Stimulated activated memory B cell treated with anti-CD40 and anti-IgM and Interleukin-4, amounts not matched to agents 10 μg/mL and 1 μg/mL and 100 μg/mL, for 72 hours (primary cell): ENCODE measurements at regions not wholly inside any gene's neighbourhood (a gene's known extent, or its start where the extent isn't known, plus 50 kb on each side); places are given as distances from the start of the nearest gene placed in this dataset.
"Not testable (repeated sequence)": the region's sequence is repeated elsewhere in the genome, so short reads cannot be mapped to it uniquely, and the experiment has no call there.

Experiments used
- ATAC-seq: fragments of 150-1000 bp; cut with Tn5 transposase; 2 replicates; pipeline ENCODE4 v1.10.0; 2021
- H3K27ac Mint-ChIP-seq: one replicate; pipeline ENCODE4 v1.8.0; 2022; ENCODE audit warnings: mild to moderate bottlenecking, mixed read lengths
- H3K27me3 Mint-ChIP-seq: one replicate; pipeline ENCODE4 v1.8.0; 2022; ENCODE audit warnings: mixed read lengths
- H3K36me3 Mint-ChIP-seq: one replicate; pipeline ENCODE4 v1.8.0; 2022; ENCODE audit warnings: mixed read lengths
- H3K4me1 Mint-ChIP-seq: one replicate; pipeline ENCODE4 v1.8.0; 2022; ENCODE audit warnings: mixed read lengths
- H3K4me3 Mint-ChIP-seq: one replicate; pipeline ENCODE4 v1.8.0; 2022; ENCODE audit warnings: mild to moderate bottlenecking, moderate library complexity, mixed read lengths
- H3K9me3 Mint-ChIP-seq: one replicate; pipeline ENCODE4 v1.8.0; 2022; ENCODE audit warnings: mixed read lengths

DNA sequence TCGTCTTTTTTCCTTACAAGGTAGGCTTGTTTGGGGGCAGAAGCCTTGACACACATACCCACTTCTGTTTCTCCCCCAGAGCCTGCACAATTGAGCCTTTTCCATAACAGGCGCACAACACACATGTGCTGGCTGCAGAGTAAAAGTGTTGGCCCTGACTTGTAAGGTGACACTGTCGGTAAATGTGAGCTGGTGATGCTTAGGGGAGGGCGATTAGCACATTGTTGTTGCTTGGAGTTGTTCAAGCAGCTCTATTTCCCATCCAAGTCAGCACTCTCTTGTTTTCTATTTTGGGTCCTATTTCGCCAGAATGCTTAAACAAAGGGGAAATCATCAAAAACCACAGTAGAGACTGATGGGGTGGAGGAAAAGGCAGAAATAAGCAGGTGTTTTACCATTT lies 51.9 kb upstream of the PTPRJ start:
- Mint-ChIP-seq H3K27ac (peak overlapping the region; percentile 56), H3K4me3 (peak overlapping the region; percentile 14), H3K27me3 (no peaks in the 10 kb centered on the region), H3K9me3 (no peaks in the 10 kb centered on the region), H3K4me1 (peaks cover 42% of the 10 kb centered on the region), H3K36me3 (no peaks in the 10 kb centered on the region)
- peak; percentile 39 for ATAC-seq

DNA sequence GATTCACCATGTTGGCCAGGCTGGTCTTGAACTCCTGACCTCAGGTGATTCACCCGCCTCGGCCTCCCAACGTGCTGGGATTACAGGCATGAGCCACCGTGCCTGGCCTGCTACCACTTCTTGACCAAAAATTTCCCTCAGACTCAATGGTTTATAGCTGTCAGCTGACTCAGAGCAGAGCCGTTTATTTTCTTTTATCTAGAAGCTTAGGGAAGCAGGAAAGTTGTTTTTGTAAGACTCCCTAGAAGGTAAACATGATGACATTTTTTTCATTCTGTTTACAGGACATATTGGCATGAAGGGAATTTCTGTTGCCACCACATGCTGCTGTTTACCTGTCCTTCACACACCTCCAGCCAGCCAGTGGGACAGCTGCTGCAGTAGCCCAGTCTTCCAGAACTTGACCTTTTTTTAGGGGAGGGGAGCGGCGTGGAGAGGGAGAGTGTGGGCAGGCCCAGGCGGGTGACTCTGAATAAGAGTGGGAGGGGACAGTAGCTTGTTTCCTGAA lies 56.1 kb upstream of the PTPRJ start:
- no peak for ATAC-seq
- H3K27me3 Mint-ChIP-seq, result no peaks in the 10 kb centered on the region
- no peaks in the 10 kb centered on the region for H3K36me3 Mint-ChIP-seq
- H3K27ac Mint-ChIP-seq, result peak overlapping the region; percentile 50
- H3K4me3 Mint-ChIP-seq, result no peak overlapping the region
- peaks cover 72% of the 10 kb centered on the region for H3K4me1 Mint-ChIP-seq
- H3K9me3 Mint-ChIP-seq, result no peaks in the 10 kb centered on the region

DNA sequence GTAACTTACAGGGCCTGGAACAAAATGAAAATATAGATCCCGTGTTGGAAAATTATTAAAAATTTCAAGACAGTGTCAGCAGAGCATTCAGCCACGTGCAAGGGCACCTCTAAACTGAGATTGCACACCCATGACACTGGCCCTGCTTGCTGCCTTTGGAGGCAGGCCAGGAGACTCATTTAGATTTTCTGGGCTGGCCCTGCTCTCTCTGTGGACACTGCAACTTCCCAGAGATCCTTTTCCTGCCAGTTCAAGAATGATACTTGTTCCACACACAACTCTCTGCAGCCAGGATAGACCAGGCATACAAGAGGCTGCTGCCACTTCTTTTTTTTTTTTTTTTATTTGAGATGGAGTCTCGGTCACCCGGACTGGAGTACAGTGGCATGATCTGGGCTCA lies 56.7 kb upstream of the PTPRJ start:
- Mint-ChIP-seq H3K4me1 (peaks cover 72% of the 10 kb centered on the region), H3K4me3 (no peak overlapping the region), H3K27me3 (no peaks in the 10 kb centered on the region), H3K27ac (peak overlapping the region; percentile 50), H3K9me3 (no peaks in the 10 kb centered on the region), H3K36me3 (no peaks in the 10 kb centered on the region)
- ATAC-seq, result no peak

DNA sequence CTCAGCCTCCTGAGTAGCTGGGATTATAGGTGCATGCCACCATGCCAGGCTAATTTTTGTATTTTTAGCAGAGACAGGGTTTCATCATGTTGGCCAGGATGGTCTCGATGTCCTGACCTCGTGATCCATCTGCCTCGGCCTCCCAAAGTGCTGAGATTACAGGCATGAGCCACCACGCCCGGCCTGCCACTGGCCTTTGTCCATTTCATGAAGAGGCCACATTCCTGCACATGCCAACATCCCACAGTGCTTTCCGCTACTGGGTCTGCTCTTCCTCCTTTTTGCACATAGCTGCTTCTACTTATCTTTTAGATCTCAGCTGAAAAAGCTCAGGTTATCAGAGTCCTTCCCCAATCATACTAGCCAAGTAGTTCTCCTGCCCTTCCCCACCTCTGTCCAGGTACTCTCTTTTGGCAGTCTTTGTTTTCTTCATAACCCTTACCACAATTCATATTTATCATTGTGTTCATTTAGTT lies 59.2 kb upstream of the PTPRJ start:
- not testable (repeated sequence) for H3K9me3 Mint-ChIP-seq, H3K36me3 Mint-ChIP-seq, ATAC-seq, H3K4me3 Mint-ChIP-seq, H3K27me3 Mint-ChIP-seq
- peak overlapping the region; percentile 81 for H3K27ac Mint-ChIP-seq
- H3K4me1 Mint-ChIP-seq, result peaks cover 74% of the 10 kb centered on the region

DNA sequence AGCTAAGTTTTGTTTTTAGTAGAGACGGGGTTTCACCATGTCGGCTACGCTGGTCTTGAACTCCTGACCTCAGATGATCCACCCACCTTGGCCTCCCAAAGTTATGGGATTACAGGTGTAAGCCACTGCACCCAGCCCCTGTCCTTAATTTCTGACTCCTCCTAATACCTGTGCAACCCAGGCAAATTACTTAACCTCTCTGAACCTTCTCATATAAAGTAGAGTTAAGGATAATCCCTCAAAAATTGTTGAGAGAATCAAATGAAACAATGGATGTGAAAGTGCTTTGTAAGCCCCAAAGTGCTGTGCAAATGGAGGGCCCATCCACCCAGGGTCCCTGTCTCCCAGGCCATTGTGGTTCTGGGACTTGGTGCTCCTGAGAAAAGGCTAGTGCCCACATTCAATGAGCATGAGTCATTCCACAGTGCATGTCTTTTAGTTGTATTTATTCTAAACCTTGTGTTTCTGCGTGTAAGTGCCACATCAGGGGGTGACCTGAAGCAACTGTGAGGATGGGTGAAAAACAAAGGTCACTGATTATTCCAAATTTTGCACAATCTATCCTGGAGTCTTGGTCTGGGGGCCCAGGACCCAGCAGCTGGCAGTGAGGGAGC lies 61.4 kb upstream of the PTPRJ start:
- no peak for ATAC-seq
- peak overlapping the region; percentile 81 for H3K27ac Mint-ChIP-seq
- H3K9me3 Mint-ChIP-seq, result no peaks in the 10 kb centered on the region
- no peaks in the 10 kb centered on the region for H3K27me3 Mint-ChIP-seq
- peaks cover 81% of the 10 kb centered on the region for H3K4me1 Mint-ChIP-seq
- H3K4me3 Mint-ChIP-seq, result no peak overlapping the region
- H3K36me3 Mint-ChIP-seq, result no peaks in the 10 kb centered on the region

DNA sequence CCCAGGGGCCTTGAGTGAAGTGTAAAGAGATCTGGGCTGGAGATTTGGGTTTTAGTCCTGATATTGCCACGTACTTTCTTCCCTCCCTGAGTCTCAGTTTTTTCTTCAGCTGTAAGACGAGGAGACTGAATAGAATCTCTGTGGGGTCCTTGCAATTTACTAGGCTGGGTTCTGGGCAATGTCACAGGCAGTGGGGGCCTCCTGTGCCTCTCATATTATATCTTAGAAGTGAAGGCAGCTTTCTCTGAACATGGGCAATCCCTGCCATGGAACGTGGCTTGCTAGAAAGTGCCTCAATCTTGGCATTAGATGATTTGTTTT lies 62.0 kb upstream of the PTPRJ start:
- Mint-ChIP-seq H3K9me3 (no peaks in the 10 kb centered on the region), H3K4me3 (peak overlapping the region; percentile 31), H3K36me3 (no peaks in the 10 kb centered on the region), H3K27me3 (no peaks in the 10 kb centered on the region), H3K27ac (peak overlapping the region; percentile 81), H3K4me1 (peaks cover 81% of the 10 kb centered on the region)
- ATAC-seq, result peak; percentile 4

DNA sequence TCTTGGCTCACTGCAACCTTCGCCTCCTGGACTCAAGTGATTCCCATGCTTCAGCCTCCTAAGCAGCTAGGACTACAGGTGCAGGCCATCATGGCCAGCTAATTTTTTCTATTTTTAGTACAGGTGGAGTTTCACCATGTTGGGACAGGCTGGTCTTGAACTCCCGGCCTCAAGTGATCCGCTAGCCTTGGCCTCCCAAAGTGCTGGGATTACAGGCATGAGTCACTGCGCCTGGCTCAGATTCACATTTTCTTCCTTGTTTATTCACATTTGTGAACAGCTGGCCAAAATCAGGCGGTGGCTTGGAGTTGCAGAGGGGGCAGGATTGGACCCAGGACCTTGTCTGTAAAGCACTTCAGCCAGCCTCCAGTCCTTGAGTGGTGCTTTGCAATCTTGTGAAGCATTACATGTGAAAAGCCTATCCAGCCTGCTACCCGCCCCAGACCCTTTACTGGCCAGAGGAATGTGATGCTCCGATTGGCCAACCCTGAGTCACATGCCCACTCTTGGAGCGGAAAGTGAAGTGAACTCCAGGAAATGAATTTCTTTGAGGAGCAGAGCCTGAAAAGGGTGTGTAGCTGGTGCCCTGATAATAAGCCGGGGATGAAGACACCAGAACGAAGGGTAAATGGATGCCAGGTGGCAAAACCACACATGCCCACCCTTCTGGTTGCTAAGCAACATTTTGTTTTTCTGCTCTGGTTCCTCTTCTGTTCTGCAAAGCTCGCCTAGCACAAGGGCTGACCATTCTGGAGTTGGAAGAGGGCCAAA lies 62.6 kb upstream of the PTPRJ start:
- Mint-ChIP-seq H3K27ac (peak overlapping the region; percentile 81), H3K27me3 (no peaks in the 10 kb centered on the region), H3K4me3 (peak overlapping the region; percentile 30), H3K36me3 (no peaks in the 10 kb centered on the region), H3K4me1 (peaks cover 78% of the 10 kb centered on the region), H3K9me3 (no peaks in the 10 kb centered on the region)
- peak; percentile 79 for ATAC-seq

DNA sequence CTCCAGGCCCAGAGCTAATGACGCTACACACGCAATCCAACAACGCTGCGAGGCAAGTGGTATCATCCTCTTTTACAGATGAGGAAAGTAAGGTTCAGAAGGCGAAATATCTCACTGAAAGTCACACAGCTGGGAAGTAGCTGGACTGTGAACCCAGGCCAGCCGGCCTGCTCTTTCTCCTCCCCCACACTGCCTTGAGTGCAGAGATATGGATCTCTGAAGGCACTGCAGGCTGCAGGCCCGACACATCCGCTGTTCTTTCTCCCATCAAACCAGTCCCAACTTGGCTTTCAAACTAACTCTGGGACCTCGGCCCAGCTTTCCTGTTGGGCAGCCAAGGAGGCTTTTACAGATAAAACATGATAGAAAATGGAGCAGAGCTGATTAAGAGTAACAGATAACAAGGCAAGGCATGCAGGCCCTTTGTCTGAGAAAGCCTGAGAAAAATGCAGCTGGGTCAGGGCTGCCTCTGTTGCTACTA lies 64.0 kb upstream of the PTPRJ start:
- no peak overlapping the region for H3K4me3 Mint-ChIP-seq
- H3K36me3 Mint-ChIP-seq, result no peaks in the 10 kb centered on the region
- H3K27ac Mint-ChIP-seq, result peak overlapping the region; percentile 38
- ATAC-seq, result no peak
- peaks cover 77% of the 10 kb centered on the region for H3K4me1 Mint-ChIP-seq
- no peaks in the 10 kb centered on the region for H3K9me3 Mint-ChIP-seq
- no peaks in the 10 kb centered on the region for H3K27me3 Mint-ChIP-seq

DNA sequence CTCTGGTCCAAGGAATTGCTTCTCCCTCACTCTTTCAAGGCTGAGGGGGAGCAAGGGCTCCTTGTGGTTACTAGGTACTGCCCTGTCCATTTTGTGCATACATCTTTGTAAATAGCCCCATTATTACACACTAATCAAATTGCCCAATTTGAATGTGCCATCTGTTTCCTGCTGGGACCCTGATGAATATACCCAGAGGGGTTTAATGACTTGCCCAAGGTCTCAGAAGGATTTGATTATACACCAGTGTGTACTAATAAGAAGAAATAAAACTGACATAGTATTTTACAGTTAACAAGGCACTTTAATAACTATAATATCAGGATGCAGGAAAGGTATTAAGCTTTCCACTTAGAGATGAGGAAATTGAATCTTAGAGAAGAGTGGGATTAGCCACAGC lies 64.6 kb upstream of the PTPRJ start:
- Mint-ChIP-seq H3K9me3 (no peaks in the 10 kb centered on the region), H3K27ac (no peak overlapping the region), H3K36me3 (no peaks in the 10 kb centered on the region), H3K27me3 (no peaks in the 10 kb centered on the region), H3K4me1 (peaks cover 74% of the 10 kb centered on the region), H3K4me3 (no peak overlapping the region)
- ATAC-seq, result no peak

DNA sequence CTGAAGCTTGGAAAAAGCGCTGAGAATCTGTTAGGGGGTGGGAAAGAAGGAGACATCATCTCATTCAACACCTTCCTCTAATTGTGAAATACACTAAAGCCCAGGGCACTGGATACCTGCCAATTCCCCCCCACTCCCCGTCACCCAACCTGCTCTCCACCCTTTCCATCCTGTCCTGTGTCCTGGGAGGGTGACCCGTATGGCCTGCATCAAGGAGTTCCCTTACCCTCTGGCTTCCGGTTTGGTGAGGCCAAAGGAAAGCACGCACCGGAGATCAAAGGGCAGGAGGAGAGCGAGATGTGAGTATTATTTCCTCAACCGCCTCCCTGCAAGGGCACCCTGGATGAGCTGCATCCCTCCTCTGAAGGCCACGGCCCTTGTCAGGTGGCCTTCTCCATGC lies 65.0 kb upstream of the PTPRJ start:
- H3K4me1 Mint-ChIP-seq, result peaks cover 70% of the 10 kb centered on the region
- no peaks in the 10 kb centered on the region for H3K9me3 Mint-ChIP-seq
- no peak for ATAC-seq
- no peaks in the 10 kb centered on the region for H3K36me3 Mint-ChIP-seq
- no peaks in the 10 kb centered on the region for H3K27me3 Mint-ChIP-seq
- no peak overlapping the region for H3K4me3 Mint-ChIP-seq
- no peak overlapping the region for H3K27ac Mint-ChIP-seq

DNA sequence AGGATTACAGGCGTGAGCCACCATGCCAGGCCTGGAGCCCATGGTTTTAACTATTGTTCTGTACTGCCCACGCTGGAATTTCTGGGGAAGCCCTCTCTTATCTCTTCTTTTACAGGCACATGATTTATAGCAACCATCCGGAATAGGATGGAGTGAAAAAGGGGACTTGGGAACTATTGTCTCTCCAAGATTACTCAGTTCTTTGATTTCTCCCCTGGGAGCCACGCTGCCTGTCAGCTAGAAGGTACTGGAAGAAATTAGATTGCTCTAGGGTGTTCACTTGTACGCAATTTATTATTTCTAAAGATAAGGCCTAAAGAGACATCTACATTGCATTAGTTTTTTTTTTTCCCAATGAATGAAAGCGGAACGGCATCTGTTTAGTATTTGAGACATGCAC lies 65.6 kb upstream of the PTPRJ start:
- Mint-ChIP-seq H3K4me1 (peaks cover 64% of the 10 kb centered on the region), H3K9me3 (no peaks in the 10 kb centered on the region), H3K4me3 (no peak overlapping the region), H3K27ac (no peak overlapping the region), H3K36me3 (no peaks in the 10 kb centered on the region), H3K27me3 (no peaks in the 10 kb centered on the region)
- ATAC-seq, result no peak

DNA sequence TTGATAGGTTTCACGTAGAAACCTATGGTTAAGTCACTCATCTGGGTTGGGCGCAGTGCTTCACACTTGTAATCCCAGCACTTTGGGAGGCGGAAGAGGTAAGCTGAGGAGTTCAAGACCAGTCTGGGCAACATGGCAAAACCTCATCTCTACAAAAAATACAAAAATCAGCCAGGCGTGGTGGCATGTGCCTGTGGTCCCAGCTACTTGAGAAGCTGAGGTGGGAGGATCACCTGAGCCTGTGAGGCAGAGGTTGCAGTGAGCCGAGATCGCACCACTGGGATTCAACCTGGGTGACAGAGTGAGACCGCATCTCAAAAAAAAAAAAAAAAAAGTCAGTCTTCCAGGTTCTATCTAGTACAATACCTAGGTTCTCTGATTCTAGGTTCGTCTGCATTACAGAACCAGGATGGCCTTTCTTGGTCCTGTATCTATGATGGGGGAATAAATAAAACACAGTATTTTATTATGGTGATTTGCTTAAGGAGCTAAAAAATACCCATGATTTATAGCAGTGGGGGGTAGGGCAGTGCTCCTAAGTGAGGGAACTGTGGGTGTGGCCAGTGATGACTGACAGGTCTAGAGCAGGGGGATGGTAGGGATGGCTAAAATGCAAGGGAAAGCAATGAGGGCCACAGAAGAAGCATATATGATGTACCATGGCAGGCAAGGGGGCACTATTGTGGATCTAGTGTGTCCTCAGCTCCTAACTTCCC lies 65.5 kb upstream of the NUP160 start:
- Mint-ChIP-seq H3K27ac (no peak overlapping the region), H3K27me3 (no peaks in the 10 kb centered on the region), H3K36me3 (no peaks in the 10 kb centered on the region), H3K4me1 (peaks cover 53% of the 10 kb centered on the region), H3K9me3 (no peaks in the 10 kb centered on the region), H3K4me3 (no peak overlapping the region)
- no peak for ATAC-seq

DNA sequence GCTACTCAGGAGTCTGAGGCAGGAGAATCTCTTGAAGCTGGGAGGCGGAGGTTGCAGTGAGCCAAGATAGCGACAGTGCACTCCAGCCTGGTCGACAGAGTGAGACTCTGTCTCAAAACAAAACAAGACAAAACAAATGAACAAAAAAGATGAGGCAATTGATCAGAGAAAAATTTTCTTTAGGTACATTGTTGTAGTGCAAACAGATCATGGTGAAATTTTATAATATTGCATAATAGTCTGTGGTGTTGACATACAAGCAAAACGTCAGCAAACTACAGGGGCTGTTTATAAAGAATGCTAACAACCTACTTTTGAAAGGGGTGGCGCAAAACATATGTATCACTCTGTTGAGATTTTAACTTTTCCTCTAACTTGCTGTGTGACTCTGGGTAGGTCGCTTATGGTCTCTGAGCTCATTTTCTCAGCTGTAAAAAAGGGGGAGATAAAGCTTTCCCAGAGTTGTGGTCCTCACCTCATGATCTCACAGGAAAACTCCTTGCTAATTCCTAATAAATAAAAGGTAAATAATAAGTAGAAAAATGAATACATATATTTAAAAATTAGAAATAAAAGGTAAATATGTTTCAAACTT lies 64.8 kb upstream of the NUP160 start:
- H3K4me3 Mint-ChIP-seq, result no peak overlapping the region
- no peaks in the 10 kb centered on the region for H3K36me3 Mint-ChIP-seq
- ATAC-seq, result no peak
- no peaks in the 10 kb centered on the region for H3K27me3 Mint-ChIP-seq
- peaks cover 51% of the 10 kb centered on the region for H3K4me1 Mint-ChIP-seq
- H3K9me3 Mint-ChIP-seq, result no peaks in the 10 kb centered on the region
- no peak overlapping the region for H3K27ac Mint-ChIP-seq

DNA sequence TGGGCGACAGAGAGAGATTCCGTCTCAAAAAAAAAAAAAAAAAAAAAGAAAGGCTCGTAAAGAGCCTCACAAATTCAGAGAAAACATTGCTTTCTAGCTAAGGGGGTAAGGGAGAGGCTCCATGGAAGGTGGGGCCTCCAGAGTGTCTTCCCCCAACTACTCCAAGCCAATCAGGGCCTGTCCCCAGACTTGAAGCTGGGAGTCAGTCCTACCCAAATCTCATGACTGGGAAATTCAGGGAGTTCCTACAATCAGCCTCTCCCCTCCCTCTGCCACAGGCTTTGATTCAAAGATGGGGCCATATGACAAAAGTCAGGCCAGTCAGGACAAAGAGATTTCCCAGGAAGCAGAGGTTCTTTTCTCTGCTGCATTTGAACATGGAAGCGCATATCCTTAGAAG lies 63.0 kb upstream of the NUP160 start:
- Mint-ChIP-seq H3K4me3 (no peak overlapping the region), H3K9me3 (no peaks in the 10 kb centered on the region), H3K4me1 (peaks cover 47% of the 10 kb centered on the region), H3K36me3 (no peaks in the 10 kb centered on the region), H3K27me3 (no peaks in the 10 kb centered on the region), H3K27ac (peak overlapping the region; percentile 0)
- no peak for ATAC-seq

DNA sequence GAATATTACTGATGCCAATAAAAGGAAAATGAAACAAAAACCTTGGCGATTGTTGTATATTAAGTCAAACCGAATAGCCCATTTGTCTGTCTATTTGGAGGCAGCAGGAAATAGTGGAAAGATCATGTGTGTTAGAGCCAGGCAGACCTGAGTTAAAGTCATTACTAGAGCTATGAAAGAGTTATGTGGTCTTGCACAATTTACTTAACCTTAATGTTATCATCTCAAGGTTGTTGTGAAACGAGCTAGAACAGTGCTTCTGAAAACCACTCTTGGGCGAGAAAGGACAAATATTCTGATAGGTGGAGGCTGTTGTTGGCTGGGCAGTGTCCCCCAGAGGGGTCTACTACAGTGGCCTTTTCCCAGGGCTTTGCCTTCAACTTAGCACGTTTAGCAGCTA lies 60.0 kb upstream of the NUP160 start:
- no peak overlapping the region for H3K4me3 Mint-ChIP-seq

More for the DNA sequence above, 60.0 kb upstream of the NUP160 start:
- ATAC-seq, result no peak
- H3K27me3 Mint-ChIP-seq, result no peaks in the 10 kb centered on the region
- H3K9me3 Mint-ChIP-seq, result no peaks in the 10 kb centered on the region
- H3K36me3 Mint-ChIP-seq, result no peaks in the 10 kb centered on the region
- H3K4me1 Mint-ChIP-seq, result peaks cover 45% of the 10 kb centered on the region
- H3K27ac Mint-ChIP-seq, result no peak overlapping the region
